H1 (cell line): ENCODE measurements at regions not wholly inside any gene's neighbourhood (a gene's known extent, or its start where the extent isn't known, plus 50 kb on each side); places are given as distances from the start of the nearest gene placed in this dataset.

ENCODE experiments used
- CEBPB ChIP-seq: IDR thresholded peaks from 2 replicates; pipeline ENCODE4 v1.6.1; 2012; ENCODE audit warnings: low read depth, low read length
- CHD2 ChIP-seq: IDR thresholded peaks from 2 replicates; pipeline ENCODE4 v1.6.1; 2012; ENCODE audit warnings: low read length, improper control_type of control experiment
- EZH2 ChIP-seq: fragments of 200-600 bp; sonication (generic); IDR thresholded peaks from 2 replicates; pipeline ENCODE4 v1.7.1; 2012; ENCODE audit warnings: low read depth, mild to moderate bottlenecking, moderate library complexity, low read length, inconsistent platforms; ENCODE audit not compliant: severe bottlenecking
- POLR2A ChIP-seq, 2 experiments: IDR thresholded peaks; 1 replicate in 1 of 2; 2 replicates in 1 of 2; pipeline ENCODE4 v1.6.1; 2011; ENCODE audit warnings: low read depth in 2 of 2, low read length in 2 of 2, mild to moderate bottlenecking in 2 of 2; ENCODE audit errors: control extremely low read depth in 1 of 2
- POLR2AphosphoS5 ChIP-seq: IDR thresholded peaks from 2 replicates; pipeline ENCODE4 v1.6.1; 2011; ENCODE audit warnings: low read depth, low read length
- SP2 ChIP-seq: IDR thresholded peaks from 2 replicates; pipeline ENCODE4 v1.6.1; 2012; ENCODE audit warnings: mild to moderate bottlenecking, low read length, inconsistent platforms
- TAF1 ChIP-seq: IDR thresholded peaks from 2 replicates; pipeline ENCODE4 v1.6.1; 2011; ENCODE audit warnings: mild to moderate bottlenecking, low read depth, low read length
- ZNF274 ChIP-seq: IDR thresholded peaks from 2 replicates; pipeline ENCODE4 v1.7.0; 2012; ENCODE audit warnings: low read length, borderline replicate concordance; ENCODE audit errors: extremely low read depth
- TF ChIP-seq, protein P1 (sequence below), 3 experiments: IDR thresholded peaks; 1 replicate in 2 of 3; 2 replicates in 1 of 3; pipeline versions ENCODE4 v1.5.1 to v1.6.1; 2011; ENCODE audit warnings: low read length in 3 of 3, mild to moderate bottlenecking in 3 of 3, inconsistent platforms in 2 of 3, low read depth in 1 of 3, moderate library complexity in 1 of 3; ENCODE audit not compliant: insufficient read depth in 1 of 3; ENCODE audit errors: control extremely low read depth in 1 of 3
- TF ChIP-seq, protein P2 (sequence below): IDR thresholded peaks from 2 replicates; pipeline ENCODE4 v1.6.1; 2011; ENCODE audit warnings: low read length, improper control_type of control experiment
- TF ChIP-seq, protein P3 (sequence below): IDR thresholded peaks from 2 replicates; pipeline ENCODE4 v1.6.1; 2012; ENCODE audit warnings: inconsistent platforms

DNA sequence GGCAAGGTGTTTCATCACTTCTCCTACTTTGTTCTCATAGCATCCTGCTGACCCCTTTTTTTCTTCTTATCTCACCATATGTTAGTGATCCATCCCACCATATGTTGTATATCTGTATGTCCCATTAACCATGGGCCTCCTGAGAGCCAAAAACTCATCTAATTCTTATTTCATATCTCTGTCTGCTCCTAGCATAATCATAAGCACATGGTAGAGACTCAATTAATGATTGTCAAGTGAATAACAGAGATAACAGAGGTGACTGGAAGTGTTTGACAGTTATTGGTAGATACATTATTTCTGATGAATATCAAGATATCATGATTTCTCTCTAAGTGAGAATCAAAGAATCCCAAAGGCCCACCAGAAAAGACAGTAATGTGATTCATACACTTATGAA, 138.1 kb upstream of the MPPED2 start:
- TF ChIP-seq, protein P1, sequence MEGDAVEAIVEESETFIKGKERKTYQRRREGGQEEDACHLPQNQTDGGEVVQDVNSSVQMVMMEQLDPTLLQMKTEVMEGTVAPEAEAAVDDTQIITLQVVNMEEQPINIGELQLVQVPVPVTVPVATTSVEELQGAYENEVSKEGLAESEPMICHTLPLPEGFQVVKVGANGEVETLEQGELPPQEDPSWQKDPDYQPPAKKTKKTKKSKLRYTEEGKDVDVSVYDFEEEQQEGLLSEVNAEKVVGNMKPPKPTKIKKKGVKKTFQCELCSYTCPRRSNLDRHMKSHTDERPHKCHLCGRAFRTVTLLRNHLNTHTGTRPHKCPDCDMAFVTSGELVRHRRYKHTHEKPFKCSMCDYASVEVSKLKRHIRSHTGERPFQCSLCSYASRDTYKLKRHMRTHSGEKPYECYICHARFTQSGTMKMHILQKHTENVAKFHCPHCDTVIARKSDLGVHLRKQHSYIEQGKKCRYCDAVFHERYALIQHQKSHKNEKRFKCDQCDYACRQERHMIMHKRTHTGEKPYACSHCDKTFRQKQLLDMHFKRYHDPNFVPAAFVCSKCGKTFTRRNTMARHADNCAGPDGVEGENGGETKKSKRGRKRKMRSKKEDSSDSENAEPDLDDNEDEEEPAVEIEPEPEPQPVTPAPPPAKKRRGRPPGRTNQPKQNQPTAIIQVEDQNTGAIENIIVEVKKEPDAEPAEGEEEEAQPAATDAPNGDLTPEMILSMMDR (IDR thresholded peaks at IDR 0.05; ENCODE audit: control extremely low read depth in 1 of 3, insufficient read depth in 1 of 3, low read depth in 1 of 3, low read length in 3 of 3), result no peak
- TF ChIP-seq, protein P2, sequence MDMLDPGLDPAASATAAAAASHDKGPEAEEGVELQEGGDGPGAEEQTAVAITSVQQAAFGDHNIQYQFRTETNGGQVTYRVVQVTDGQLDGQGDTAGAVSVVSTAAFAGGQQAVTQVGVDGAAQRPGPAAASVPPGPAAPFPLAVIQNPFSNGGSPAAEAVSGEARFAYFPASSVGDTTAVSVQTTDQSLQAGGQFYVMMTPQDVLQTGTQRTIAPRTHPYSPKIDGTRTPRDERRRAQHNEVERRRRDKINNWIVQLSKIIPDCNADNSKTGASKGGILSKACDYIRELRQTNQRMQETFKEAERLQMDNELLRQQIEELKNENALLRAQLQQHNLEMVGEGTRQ, result no peak
- TF ChIP-seq POLR2AphosphoS5 (no peak), POLR2A (IDR thresholded peaks at IDR 0.05; ENCODE audit: control extremely low read depth in 1 of 2, low read depth in 2 of 2, low read length in 2 of 2) (no peak), SP2 (no peak), EZH2 (no peak), CEBPB (no peak), CHD2 (no peak), TAF1 (no peak), ZNF274 (no peak)
- TF ChIP-seq, protein P3, sequence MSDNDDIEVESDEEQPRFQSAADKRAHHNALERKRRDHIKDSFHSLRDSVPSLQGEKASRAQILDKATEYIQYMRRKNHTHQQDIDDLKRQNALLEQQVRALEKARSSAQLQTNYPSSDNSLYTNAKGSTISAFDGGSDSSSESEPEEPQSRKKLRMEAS, result no peak
